SK-N-MC (cell line): ENCODE measurements at regions not wholly inside any gene's neighbourhood (a gene's known extent, or its start where the extent isn't known, plus 50 kb on each side); places are given as distances from the start of the nearest gene placed in this dataset.

ENCODE experiments used
- DNase-seq: peaks from one replicate; pipeline ENCODE4 v3.0.0-alpha.2; 2011; ENCODE audit warnings: low read depth, low spot score
- H3K27ac ChIP-seq: fragments of 200-600 bp; sonication (generic); 2 replicates; pipeline ENCODE4 v1.5.1; 2016; ENCODE audit warnings: mixed run types
- H3K36me3 ChIP-seq: fragments of 200-600 bp; sonication (generic); 2 replicates; pipeline ENCODE4 v1.6.1; 2017; ENCODE audit warnings: antibody characterized with exemption, low read length, mixed read lengths; ENCODE audit not compliant: insufficient read depth
- H3K4me3 ChIP-seq: fragments of 200-600 bp; sonication (generic); 2 replicates; pipeline ENCODE4 v1.5.1; 2016
- H3K9ac ChIP-seq: fragments of 200-600 bp; sonication (generic); 2 replicates; pipeline ENCODE4 v1.8.0; 2017; ENCODE audit warnings: mixed run types, mixed read lengths; ENCODE audit not compliant: insufficient read length
- H3K9me3 ChIP-seq: fragments of 200-600 bp; sonication (generic); 2 replicates; pipeline ENCODE4 v1.6.1; 2017; ENCODE audit warnings: low read depth, mild to moderate bottlenecking, antibody characterized with exemption, low read length, moderate library complexity, mixed read lengths
- EZH2 ChIP-seq: fragments of 200-600 bp; sonication (generic); IDR thresholded peaks from one replicate; pipeline ENCODE4 v1.6.1; 2017; ENCODE audit warnings: antibody characterized with exemption
- FOXP2 ChIP-seq: optimal IDR thresholded peaks from 2 replicates; pipeline ENCODE3; 2011; ENCODE audit warnings: mild to moderate bottlenecking, moderate library complexity; ENCODE audit not compliant: insufficient read depth; ENCODE audit errors: extremely low read length, control extremely low read depth
- POLR2AphosphoS5 ChIP-seq: IDR thresholded peaks from 2 replicates; pipeline ENCODE4 v1.6.1; 2012; ENCODE audit warnings: mild to moderate bottlenecking, low read depth, low read length, borderline replicate concordance

DNA sequence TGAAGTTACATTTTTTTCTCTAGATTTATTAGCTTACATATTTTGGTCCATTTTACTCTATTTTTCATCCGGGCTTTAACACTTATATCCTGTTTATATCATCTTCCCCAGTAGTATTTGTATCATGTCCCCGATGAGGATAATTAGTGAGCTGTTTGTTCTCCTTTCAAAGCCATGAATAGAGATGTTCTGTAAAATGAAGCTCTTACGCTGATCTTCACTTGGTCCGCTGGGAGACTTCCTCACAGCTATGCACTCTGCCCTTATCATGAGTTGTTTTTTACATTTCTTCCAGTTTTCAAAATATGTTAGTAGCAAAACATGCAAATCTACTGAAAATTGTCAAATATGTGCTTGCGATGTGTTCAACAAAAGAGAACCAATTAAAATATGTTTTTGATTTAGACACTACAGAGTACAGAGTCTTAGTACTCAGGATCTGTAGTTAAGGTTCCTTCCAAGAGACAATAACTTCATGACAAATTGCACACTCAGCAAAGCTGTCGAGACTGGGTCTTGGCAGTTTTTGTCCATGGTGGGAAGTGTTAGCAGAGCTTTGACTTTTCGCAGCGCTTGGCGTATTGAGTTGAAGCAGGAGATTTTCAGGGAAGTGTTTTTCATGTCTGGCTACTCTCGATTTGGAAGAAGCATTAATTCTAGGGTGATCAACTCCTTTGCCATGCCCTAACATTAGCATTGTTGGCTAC, 292.0 kb upstream of the ADAMTS5 start:
- DNase-seq: no peak
- Histone ChIP-seq H3K27ac (no peak overlapping the region), H3K36me3 (no peaks in the 10 kb centered on the region), H3K9me3 (no peaks in the 10 kb centered on the region), H3K4me3 (no peak overlapping the region), H3K9ac (no peak overlapping the region)
- TF ChIP-seq FOXP2 (no peak), EZH2 (no peak), POLR2AphosphoS5 (no peak)

DNA sequence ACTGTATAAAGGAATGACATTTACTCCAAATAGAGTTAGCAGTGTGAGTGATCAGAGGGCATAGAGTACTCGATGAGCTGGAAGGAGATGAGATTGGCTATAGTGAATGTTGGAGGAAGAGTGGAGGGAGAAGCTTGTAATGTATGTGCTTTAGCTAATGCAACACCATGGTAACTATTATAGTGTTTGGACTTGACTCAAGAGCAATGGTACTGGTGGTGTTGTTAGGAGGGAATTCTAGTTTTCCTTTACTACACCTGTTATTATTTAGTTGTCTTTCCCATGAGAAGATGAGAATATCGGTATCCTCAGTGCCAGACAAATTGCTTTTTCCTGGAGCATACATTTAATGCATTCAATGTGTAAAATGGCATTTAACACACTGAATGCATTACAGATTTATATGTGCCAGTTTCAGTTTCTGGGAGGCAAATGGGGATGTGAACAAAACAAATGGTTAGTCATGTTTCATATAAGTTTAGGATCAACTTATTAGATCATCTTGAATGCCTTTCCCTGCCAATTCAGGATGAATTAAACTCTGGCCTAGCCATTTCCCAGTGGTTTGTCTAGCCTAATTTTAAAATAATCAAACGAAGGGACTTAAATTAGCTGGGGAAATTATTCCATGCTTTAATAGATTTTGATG, 291.1 kb upstream of the ADAMTS5 start:
- H3K27ac ChIP-seq: no peak overlapping the region
- no peaks in the 10 kb centered on the region for H3K9me3 ChIP-seq
- DNase-seq: no peak
- H3K36me3 ChIP-seq: no peaks in the 10 kb centered on the region
- no peak for TF ChIP-seq POLR2AphosphoS5
- TF ChIP-seq EZH2: no peak
- no peak for TF ChIP-seq FOXP2
- H3K9ac ChIP-seq: no peak overlapping the region
- no peak overlapping the region for H3K4me3 ChIP-seq

DNA sequence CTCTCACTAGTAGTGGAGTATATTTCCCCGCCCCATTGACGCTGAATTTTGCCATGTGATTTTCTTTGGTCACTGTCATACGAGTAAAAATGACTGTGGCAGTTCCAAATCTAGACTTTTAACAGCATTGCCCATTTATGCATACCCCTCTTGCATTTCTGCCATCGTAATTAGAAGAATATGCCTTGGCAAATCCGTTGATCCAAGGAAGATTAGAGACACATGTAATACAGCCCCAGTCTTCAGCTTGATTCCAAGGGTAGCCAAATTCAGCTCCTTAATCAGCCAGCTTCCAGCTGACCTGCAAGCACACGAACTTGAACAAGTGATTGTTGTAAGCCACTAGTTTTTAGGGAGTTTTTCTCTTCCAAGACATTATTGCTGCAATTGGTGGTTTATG, 290.3 kb upstream of the ADAMTS5 start:
- DNase-seq: no peak
- Histone ChIP-seq H3K9me3 (no peaks in the 10 kb centered on the region), H3K9ac (no peak overlapping the region), H3K36me3 (no peaks in the 10 kb centered on the region), H3K4me3 (no peak overlapping the region), H3K27ac (no peak overlapping the region)
- no peak for TF ChIP-seq EZH2
- no peak for TF ChIP-seq POLR2AphosphoS5
- no peak for TF ChIP-seq FOXP2

DNA sequence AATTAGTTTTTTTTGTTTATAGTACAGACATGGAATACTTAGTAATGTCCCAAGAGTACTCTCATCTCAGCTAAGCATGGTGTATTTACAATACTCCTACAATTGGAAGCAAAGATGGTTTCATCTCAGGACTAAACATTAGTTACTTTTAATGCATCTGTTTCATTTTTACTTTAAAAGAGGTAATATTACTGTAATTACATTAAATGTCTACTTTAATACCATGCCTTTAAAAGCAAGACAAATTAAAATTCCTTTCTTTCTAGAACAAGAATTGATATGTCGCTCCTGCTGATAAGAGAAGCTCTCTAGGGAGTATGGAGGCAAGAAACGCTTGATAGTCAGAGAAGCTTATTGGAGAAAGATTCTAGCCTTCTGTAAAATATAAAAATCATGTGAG, 284.9 kb upstream of the ADAMTS5 start:
- H3K27ac ChIP-seq: no peak overlapping the region
- no peak overlapping the region for H3K4me3 ChIP-seq
- no peaks in the 10 kb centered on the region for H3K9me3 ChIP-seq
- TF ChIP-seq FOXP2 (no peak), POLR2AphosphoS5 (no peak), EZH2 (no peak)
- no peak for DNase-seq
- H3K9ac ChIP-seq: no peak overlapping the region
- H3K36me3 ChIP-seq: no peaks in the 10 kb centered on the region

DNA sequence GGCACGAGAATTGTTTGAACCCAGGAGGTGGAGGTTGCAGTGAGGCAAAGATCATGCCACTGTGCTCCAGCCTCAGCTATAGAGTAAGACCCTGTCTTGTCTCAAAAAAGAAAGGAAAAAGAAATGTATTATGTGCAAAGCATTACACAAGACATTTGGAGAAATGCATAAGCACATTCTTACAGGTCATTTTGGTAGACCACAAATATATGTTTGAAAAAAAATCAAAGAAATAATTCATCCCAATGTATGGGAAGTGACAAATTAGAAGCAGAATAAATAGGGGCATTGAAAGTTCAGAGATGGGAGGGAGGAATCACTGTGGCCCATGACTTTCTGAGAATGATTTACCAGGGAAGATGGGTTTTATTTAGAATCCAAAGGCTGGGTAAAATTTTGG, 283.5 kb upstream of the ADAMTS5 start:
- Histone ChIP-seq H3K36me3 (no peaks in the 10 kb centered on the region), H3K27ac (no peak overlapping the region), H3K9ac (no peak overlapping the region), H3K9me3 (no peaks in the 10 kb centered on the region), H3K4me3 (no peak overlapping the region)
- no peak for TF ChIP-seq FOXP2
- no peak for TF ChIP-seq EZH2
- no peak for TF ChIP-seq POLR2AphosphoS5
- DNase-seq: no peak

DNA sequence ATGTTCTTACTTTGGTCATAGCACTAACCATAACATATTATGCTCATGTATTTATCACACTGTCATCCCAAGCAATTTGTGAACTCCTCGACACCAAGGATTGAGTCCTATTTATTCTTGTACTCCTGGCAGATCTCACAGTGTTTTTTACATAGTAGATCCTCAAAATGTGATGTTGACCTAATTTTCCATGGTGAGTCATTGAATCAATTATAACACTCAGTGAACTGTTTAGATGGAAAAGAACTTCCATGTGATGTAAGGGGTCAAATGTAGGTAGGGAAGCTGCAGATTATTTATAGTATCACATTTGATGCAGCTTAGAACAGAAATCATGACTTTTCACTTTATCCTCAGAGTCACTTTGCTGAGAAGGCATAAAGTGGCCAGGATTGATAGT, 281.9 kb upstream of the ADAMTS5 start:
- TF ChIP-seq EZH2 (no peak), POLR2AphosphoS5 (no peak)
- no peak overlapping the region for H3K9ac ChIP-seq
- H3K9me3 ChIP-seq: no peaks in the 10 kb centered on the region
- no peak overlapping the region for H3K4me3 ChIP-seq
- no peaks in the 10 kb centered on the region for H3K36me3 ChIP-seq
- no peak overlapping the region for H3K27ac ChIP-seq
- no peak for DNase-seq

DNA sequence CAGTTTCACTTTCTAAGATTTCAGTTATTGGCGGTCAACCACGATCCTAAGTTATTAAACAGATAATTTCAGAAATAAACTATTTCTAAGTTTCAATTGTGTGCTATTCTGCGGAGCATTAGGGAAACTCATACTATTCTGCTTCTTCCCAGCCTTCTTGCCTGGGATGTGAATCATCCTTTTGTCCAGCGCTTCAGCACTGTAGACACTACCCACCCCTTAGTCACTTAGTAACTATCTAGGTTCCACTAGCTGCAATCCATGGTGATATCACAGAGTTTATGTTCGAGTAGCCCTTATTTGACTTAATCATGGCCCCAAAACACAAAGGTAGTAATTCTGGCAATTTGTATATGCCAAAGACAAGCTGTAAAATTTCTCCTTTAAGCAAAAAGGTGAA, 279.9 kb upstream of the ADAMTS5 start:
- no peaks in the 10 kb centered on the region for H3K9me3 ChIP-seq
- H3K36me3 ChIP-seq: no peaks in the 10 kb centered on the region
- TF ChIP-seq FOXP2: no peak
- no peak for TF ChIP-seq EZH2
- no peak for TF ChIP-seq POLR2AphosphoS5
- no peak overlapping the region for H3K27ac ChIP-seq
- no peak overlapping the region for H3K4me3 ChIP-seq
- DNase-seq: no peak
- H3K9ac ChIP-seq: no peak overlapping the region

DNA sequence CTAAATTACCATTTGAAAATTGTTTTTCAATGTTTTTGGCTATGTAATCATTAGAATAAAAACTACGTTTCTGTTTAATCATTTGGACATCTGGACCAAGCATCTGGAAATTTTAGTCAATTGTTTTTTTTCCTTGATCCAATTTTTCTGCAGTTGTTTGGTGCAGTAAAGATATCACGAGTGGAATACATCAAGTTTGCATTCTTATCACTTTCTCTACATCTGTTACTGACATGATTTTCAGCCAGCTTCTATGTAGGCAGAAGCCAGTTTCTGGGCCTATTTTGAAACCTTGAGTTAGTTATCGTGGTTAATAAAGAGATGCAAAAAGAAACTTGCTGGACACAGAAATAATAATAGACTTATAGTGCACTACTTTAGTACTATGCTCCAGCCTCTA, 277.9 kb upstream of the ADAMTS5 start:
- no peaks in the 10 kb centered on the region for H3K36me3 ChIP-seq
- H3K27ac ChIP-seq: no peak overlapping the region
- no peaks in the 10 kb centered on the region for H3K9me3 ChIP-seq
- no peak overlapping the region for H3K4me3 ChIP-seq
- TF ChIP-seq POLR2AphosphoS5: no peak
- TF ChIP-seq EZH2: no peak
- no peak for TF ChIP-seq FOXP2
- no peak for DNase-seq
- H3K9ac ChIP-seq: no peak overlapping the region
